H1 (cell line): ENCODE measurements at regions not wholly inside any gene's neighbourhood (a gene's known extent, or its start where the extent isn't known, plus 50 kb on each side); places are given as distances from the start of the nearest gene placed in this dataset.

ENCODE experiments used
- CTCF ChIA-PET: fragments of 300-600 bp; sonication (Branson Sonifier 250); formaldehyde crosslinking; loops from one replicate; lab custom pipeline; 2021; ENCODE audit not compliant: partially characterized antibody; lab: Charles Lee
- POLR2A ChIA-PET: fragments of 300-600 bp; sonication (Branson Sonifier 250); formaldehyde crosslinking; loops from one replicate; lab custom pipeline; 2021; ENCODE audit warnings: inconsistent platforms; ENCODE audit not compliant: partially characterized antibody; lab: Charles Lee
- DNase-seq, 2 experiments: peaks; one replicate each; pipeline versions ENCODE4 v3.0.0 to v3.0.0-alpha.2; 2010 to 2022; ENCODE audit warnings: low spot score in 2 of 2, low read depth in 1 of 2, mixed read lengths in 1 of 2
- FAIRE-seq: peaks from 2 replicates; lab custom pipeline; 2011; peaks lifted over from hg19 to GRCh38; lab: Jason Lieb, UNC
- H2AFZ ChIP-seq: 2 replicates; pipeline ENCODE4 v1.8.1; 2012; ENCODE audit warnings: low read length, inconsistent platforms
- H2AK5ac ChIP-seq: 2 replicates; pipeline ENCODE4 v1.6.1; 2013; ENCODE audit warnings: low read depth, low read length
- H2BK120ac ChIP-seq: replicated peaks from 2 replicates; pipeline ENCODE3; 2013; ENCODE audit warnings: low read depth, low read length, inconsistent platforms
- H2BK12ac ChIP-seq: 2 replicates; pipeline ENCODE4 v1.6.1; 2013; ENCODE audit warnings: low read depth, low read length
- H2BK15ac ChIP-seq: 2 replicates; pipeline ENCODE4 v1.6.1; 2013; ENCODE audit warnings: low read length
- H2BK20ac ChIP-seq: 2 replicates; pipeline ENCODE4 v1.6.1; 2013; ENCODE audit warnings: low read length
- H2BK5ac ChIP-seq: 2 replicates; pipeline ENCODE4 v1.6.1; 2013; ENCODE audit warnings: low read depth, low read length
- H3K14ac ChIP-seq: 2 replicates; pipeline ENCODE4 v1.6.1; 2013; ENCODE audit warnings: inconsistent platforms; ENCODE audit not compliant: insufficient read length
- H3K18ac ChIP-seq: 2 replicates; pipeline ENCODE4 v1.6.1; 2013; ENCODE audit warnings: low read length; ENCODE audit errors: extremely low read depth
- H3K23ac ChIP-seq: 2 replicates; pipeline ENCODE4 v1.6.1; 2013; ENCODE audit warnings: inconsistent platforms; ENCODE audit not compliant: insufficient read length
- H3K23me2 ChIP-seq: 2 replicates; pipeline ENCODE4 v1.6.1; 2013; ENCODE audit warnings: low read depth, low read length
- H3K27ac ChIP-seq: 2 replicates; pipeline ENCODE4 v1.6.1; 2011; ENCODE audit warnings: low read depth, low read length, inconsistent platforms
- H3K27me3 ChIP-seq, 4 experiments: replicated peaks in 1 of 4; 1 replicate in 1 of 4; 2 replicates in 3 of 4; pipeline versions ENCODE4 v1.6.1 to v1.8.1; 2011 to 2013; ENCODE audit warnings: low read length in 3 of 4, mild to moderate bottlenecking in 3 of 4, inconsistent platforms in 2 of 4, mixed read lengths in 2 of 4, moderate library complexity in 1 of 4; ENCODE audit not compliant: control insufficient read depth in 3 of 4, insufficient read depth in 3 of 4; ENCODE audit errors: extremely low read depth in 1 of 4
- H3K36me3 ChIP-seq, 4 experiments: 2 replicates each; pipeline versions ENCODE4 v1.6.1 to v1.8.1; 2011 to 2013; ENCODE audit warnings: mild to moderate bottlenecking in 4 of 4, low read length in 3 of 4, moderate library complexity in 2 of 4, control low read depth in 1 of 4, inconsistent platforms in 1 of 4; ENCODE audit not compliant: insufficient read depth in 4 of 4, control insufficient read depth in 2 of 4
- H3K4ac ChIP-seq: replicated peaks from 2 replicates; pipeline ENCODE3; 2013; ENCODE audit warnings: low read length, low read depth, mixed read lengths, inconsistent platforms; ENCODE audit not compliant: insufficient read length
- H3K4me1 ChIP-seq, 4 experiments: replicated peaks in 1 of 4; 1 replicate in 1 of 4; 2 replicates in 3 of 4; pipeline versions ENCODE4 v1.6.1 to v1.8.1; 2011 to 2013; ENCODE audit warnings: low read length in 3 of 4, inconsistent platforms in 2 of 4, mixed read lengths in 1 of 4; ENCODE audit not compliant: insufficient read depth in 4 of 4, control insufficient read depth in 3 of 4
- H3K4me2 ChIP-seq, 2 experiments: 2 replicates each; pipeline versions ENCODE4 v1.6.1 to v1.8.1; 2011 to 2013; ENCODE audit warnings: low read depth in 2 of 2, low read length in 2 of 2, control low read depth in 1 of 2, inconsistent platforms in 1 of 2, mild to moderate bottlenecking in 1 of 2; ENCODE audit not compliant: insufficient read depth in 1 of 2
- H3K4me3 ChIP-seq, 4 experiments: fragments of 200-600, 300-600 bp in 1 of 4; sonication (generic), shearing (Covaris generic), sonication (Bioruptor Twin) in 1 of 4; 2 replicates each; pipeline versions ENCODE4 v1.5.1 to v1.8.1; 2011 to 2016; ENCODE audit warnings: low read length in 4 of 4, low read depth in 3 of 4, control low read depth in 2 of 4, inconsistent platforms in 2 of 4, mild to moderate bottlenecking in 2 of 4, mixed read lengths in 1 of 4, moderate library complexity in 1 of 4; ENCODE audit not compliant: insufficient read depth in 2 of 4; ENCODE audit errors: extremely low read depth in 1 of 4
- H3K56ac ChIP-seq: replicated peaks from 2 replicates; pipeline ENCODE3; 2013; ENCODE audit warnings: low read depth, mild to moderate bottlenecking, mixed read lengths, low read length, inconsistent platforms; ENCODE audit not compliant: insufficient read length
- H3K79me1 ChIP-seq: 2 replicates; pipeline ENCODE4 v1.6.1; 2013; ENCODE audit warnings: low read depth, low read length, control low read depth
- H3K79me2 ChIP-seq, 2 experiments: 2 replicates each; pipeline versions ENCODE4 v1.6.1 to v1.8.1; 2012 to 2013; ENCODE audit warnings: low read length in 2 of 2, mild to moderate bottlenecking in 2 of 2, inconsistent platforms in 1 of 2; ENCODE audit not compliant: insufficient read depth in 2 of 2, control insufficient read depth in 1 of 2
- H3K9ac ChIP-seq, 4 experiments: replicated peaks in 1 of 4; 1 replicate in 1 of 4; 2 replicates in 3 of 4; pipeline versions ENCODE4 v1.6.1 to v1.8.1; 2011 to 2013; ENCODE audit warnings: low read depth in 3 of 4, low read length in 3 of 4, control low read depth in 2 of 4, mild to moderate bottlenecking in 2 of 4, moderate library complexity in 2 of 4, inconsistent platforms in 1 of 4; ENCODE audit errors: extremely low read depth in 1 of 4
- H3K9me3 ChIP-seq, 2 experiments: 2 replicates each; pipeline versions ENCODE4 v1.6.1 to v1.8.1; 2012 to 2013; ENCODE audit warnings: mild to moderate bottlenecking in 2 of 2, moderate library complexity in 2 of 2, control low read depth in 1 of 2, inconsistent platforms in 1 of 2, low read depth in 1 of 2, low read length in 1 of 2, mixed read lengths in 1 of 2; ENCODE audit not compliant: insufficient read depth in 2 of 2
- H4K20me1 ChIP-seq, 2 experiments: replicated peaks in 1 of 2; 2 replicates each; pipeline versions ENCODE3 to v1.8.1; 2011 to 2013; ENCODE audit warnings: inconsistent platforms in 2 of 2, low read length in 2 of 2, mild to moderate bottlenecking in 1 of 2; ENCODE audit not compliant: insufficient read depth in 2 of 2, control insufficient read depth in 1 of 2
- H4K5ac ChIP-seq: 2 replicates; pipeline ENCODE4 v1.6.1; 2013; ENCODE audit warnings: low read length, low read depth, mixed read lengths, inconsistent platforms; ENCODE audit not compliant: insufficient read length
- H4K8ac ChIP-seq: 2 replicates; pipeline ENCODE4 v1.8.0; 2013; ENCODE audit warnings: mild to moderate bottlenecking, moderate library complexity, low read length, inconsistent platforms; ENCODE audit not compliant: insufficient read depth; ENCODE audit errors: extremely low read depth
- H4K91ac ChIP-seq: replicated peaks from 2 replicates; pipeline ENCODE3; 2013; ENCODE audit warnings: low read length, mixed read lengths, inconsistent platforms; ENCODE audit not compliant: insufficient read length
- BRCA1 ChIP-seq: IDR thresholded peaks from 2 replicates; pipeline ENCODE4 v1.6.1; 2012; ENCODE audit warnings: low read depth, low read length, improper control_type of control experiment
- CBX5 ChIP-seq: fragments of 300-800, 300-1000 bp; sonication (generic); IDR thresholded peaks from 2 replicates; pipeline ENCODE4 v1.7.1; 2016; ENCODE audit warnings: antibody characterized with exemption, low read length, low read depth
- CHD1 ChIP-seq: IDR thresholded peaks from 2 replicates; pipeline ENCODE4 v1.6.1; 2012; ENCODE audit warnings: low read depth, low read length, improper control_type of control experiment
- EP300 ChIP-seq, 2 experiments: IDR thresholded peaks; 1 replicate in 1 of 2; 2 replicates in 1 of 2; pipeline ENCODE4 v1.6.1; 2011 to 2012; ENCODE audit warnings: low read depth in 2 of 2, low read length in 2 of 2, mild to moderate bottlenecking in 2 of 2, borderline replicate concordance in 1 of 2, inconsistent platforms in 1 of 2, moderate library complexity in 1 of 2
- GTF2F1 ChIP-seq: IDR thresholded peaks from 2 replicates; pipeline ENCODE4 v1.6.1; 2012; ENCODE audit warnings: low read depth, low read length, improper control_type of control experiment, borderline replicate concordance
- MAFK ChIP-seq: IDR thresholded peaks from 2 replicates; pipeline ENCODE4 v1.6.1; 2012; ENCODE audit warnings: low read depth, mild to moderate bottlenecking, improper control_type of control experiment, low read length
- NANOG ChIP-seq: IDR thresholded peaks from 2 replicates; pipeline ENCODE4 v1.6.1; 2011; ENCODE audit warnings: low read length, low read depth, mild to moderate bottlenecking, inconsistent platforms; ENCODE audit not compliant: insufficient read depth, poor library complexity, severe bottlenecking
- RAD21 ChIP-seq, 2 experiments: IDR thresholded peaks in 1 of 2; conservative IDR thresholded peaks in 1 of 2; 2 replicates each; pipeline ENCODE4 v1.6.1; 2011; ENCODE audit warnings: low read depth in 2 of 2, low read length in 2 of 2, improper control_type of control experiment in 1 of 2, inconsistent platforms in 1 of 2, mild to moderate bottlenecking in 1 of 2, moderate library complexity in 1 of 2
- RBBP5 ChIP-seq: IDR thresholded peaks from 2 replicates; pipeline ENCODE4 v1.7.1; 2012; ENCODE audit warnings: low read depth, mild to moderate bottlenecking, inconsistent platforms, low read length, moderate library complexity, borderline replicate concordance
- RFX5 ChIP-seq: IDR thresholded peaks from 2 replicates; pipeline ENCODE4 v1.6.1; 2011; ENCODE audit warnings: low read depth, low read length, improper control_type of control experiment, borderline replicate concordance
- SIRT6 ChIP-seq: IDR thresholded peaks from one replicate; pipeline ENCODE4 v1.7.1; 2012; ENCODE audit warnings: low read length, inconsistent platforms
- SP1 ChIP-seq: IDR thresholded peaks from 2 replicates; pipeline ENCODE4 v1.6.1; 2011; ENCODE audit warnings: low read depth, low read length
- SP2 ChIP-seq: IDR thresholded peaks from 2 replicates; pipeline ENCODE4 v1.6.1; 2012; ENCODE audit warnings: mild to moderate bottlenecking, low read length, inconsistent platforms
- SRF ChIP-seq: IDR thresholded peaks from 2 replicates; pipeline ENCODE4 v1.6.1; 2011; ENCODE audit warnings: mild to moderate bottlenecking, low read depth, low read length, moderate library complexity
- WGBS, 2 experiments: shearing (Covaris generic) in 1 of 2; methylation state at CpG; one replicate each; pipeline versions ENCODE4 v1.1.6 to v1.1.7; 2013 to 2015; ENCODE audit warnings: low lambda C conversion rate in 2 of 2, mixed read lengths in 2 of 2, inconsistent platforms in 1 of 2, low coverage in 1 of 2, missing lambda C conversion rate in 1 of 2; ENCODE audit not compliant: insufficient replicate concordance in 2 of 2, insufficient coverage in 1 of 2, insufficient read length in 1 of 2; ENCODE audit errors: extremely low coverage in 1 of 2, missing lambda C conversion rate in 1 of 2; 5-methylcytosine and 5-hydroxymethylcytosine counted together
- TF ChIP-seq, protein P1 (sequence below): IDR thresholded peaks from 2 replicates; pipeline ENCODE4 v1.6.1; 2012; ENCODE audit warnings: inconsistent platforms

- DNase-seq = no peak
- TF ChIP-seq CHD1 (no peak), SRF (no peak), RFX5 (no peak), SP1 (no peak), NANOG (no peak), EP300 (IDR thresholded peaks at IDR 0.05; ENCODE audit: borderline replicate concordance in 1 of 2, low read depth in 2 of 2, low read length in 2 of 2) (no peak), RAD21 (IDR thresholded peaks at IDR 0.05 in 1 of 2, conservative IDR thresholded peaks at IDR 0.05 in 1 of 2; ENCODE audit: low read depth in 2 of 2, low read length in 2 of 2) (no peak), GTF2F1 (no peak), MAFK (no peak), SP2 (no peak), RBBP5 (no peak), CBX5 (no peak), SIRT6 (no peak), BRCA1 (no peak)
- TF ChIP-seq, protein P1, sequence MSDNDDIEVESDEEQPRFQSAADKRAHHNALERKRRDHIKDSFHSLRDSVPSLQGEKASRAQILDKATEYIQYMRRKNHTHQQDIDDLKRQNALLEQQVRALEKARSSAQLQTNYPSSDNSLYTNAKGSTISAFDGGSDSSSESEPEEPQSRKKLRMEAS = no peak
- 80% methylated on average over 2 of the region's 2 CpGs; no CpG with 5 or more reads in 1 of the 2 experiments for WGBS, 2 experiments
- Histone ChIP-seq H2BK5ac (no peak overlapping the region), H3K79me2 (no peaks in the 10 kb centered on the region), H3K79me1 (no peaks in the 10 kb centered on the region), H3K4ac (no peak overlapping the region), H3K14ac (no peak overlapping the region), H3K4me2 (no peak overlapping the region), H3K4me1 (no peaks in the 10 kb centered on the region), H4K91ac (no peak overlapping the region), H2BK12ac (no peak overlapping the region), H3K27me3 (no peaks in the 10 kb centered on the region), H3K18ac (no peak overlapping the region), H4K8ac (no peak overlapping the region), H3K56ac (no peak overlapping the region), H3K23me2 (no peaks in the 10 kb centered on the region), H2AFZ (no peak overlapping the region; the same call in 1 of the 2 replicates), H2BK15ac (no peak overlapping the region), H4K5ac (no peak overlapping the region), H3K9me3 (peaks cover 0 to 8% of the 10 kb centered on the region in 2 experiments; a peak in 1 of 4 replicates), H2BK120ac (no peak overlapping the region), H3K23ac (no peak overlapping the region), H4K20me1 (no peaks in the 10 kb centered on the region), H2BK20ac (no peak overlapping the region), H3K9ac (no peak overlapping the region), H3K4me3 (no peak overlapping the region), H3K36me3 (no peaks in the 10 kb centered on the region), H2AK5ac (no peak overlapping the region), H3K27ac (no peak overlapping the region)
- CTCF ChIA-PET = interaction anchor here (0.5 to 1.1 kb wide), 2 partner anchors 23 to 117 kb away, joined by 3 read pairs; no protein-coding TSS in a partner anchor
- POLR2A ChIA-PET = no interaction called here
- FAIRE-seq = no peak
Observed at GRCh38 chr12:91928501-91928900, 217.1 kb downstream of the BTG1 start.
